ENCODE measurements at regions not wholly inside any gene's neighbourhood (a gene's known extent, or its start where the extent isn't known, plus 50 kb on each side); places are given as distances from the start of the nearest gene placed in this dataset.

GRCh38 chr2:146764301-146764700 lies 1080.5 kb upstream of the ACVR2A start:
- H3K4me1 Mint-ChIP-seq = no peaks in the 10 kb centered on the region
- CTCF ChIA-PET = no interaction called here
- no peak for DNase-seq
- TF ChIP-seq CTCF (IDR thresholded peaks at IDR 0.05) = no peak
- no peak overlapping the region for H3K4me3 Mint-ChIP-seq
- H3K9me3 Mint-ChIP-seq = peaks cover 3% of the 10 kb centered on the region
- ATAC-seq (ENCODE audit: low read depth) = no peak
- intact Hi-C loops (cut with micrococcal nuclease) = no loop called here
- no peaks in the 10 kb centered on the region for H3K36me3 Mint-ChIP-seq (ENCODE audit: low read depth)
- no peak overlapping the region for H3K27ac Mint-ChIP-seq
- POLR2A ChIA-PET = no interaction called here
- H3K27me3 Mint-ChIP-seq = no peaks in the 10 kb centered on the region

DNA sequence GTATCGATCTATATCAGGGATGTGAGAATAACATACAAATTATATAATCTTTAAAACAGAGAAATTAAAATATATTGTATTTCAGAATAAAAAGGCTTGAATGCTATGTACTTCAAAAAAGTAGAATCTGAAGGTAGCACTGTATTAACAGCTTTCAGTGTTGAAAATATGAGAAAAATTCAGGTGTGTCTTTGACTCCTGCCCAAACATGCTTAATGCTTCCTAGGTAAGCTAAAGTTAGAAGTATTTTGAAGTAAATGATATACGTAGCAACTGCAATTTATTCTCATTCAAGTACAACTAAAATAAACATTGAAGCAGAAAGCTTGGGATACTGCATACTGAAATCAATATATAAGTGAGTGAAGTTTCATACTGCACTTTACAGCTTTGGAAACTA lies 1082.0 kb upstream of the ACVR2A start:
- H3K4me3 Mint-ChIP-seq = no peak overlapping the region
- ATAC-seq (ENCODE audit: low read depth) = no peak
- H3K9me3 Mint-ChIP-seq = peaks cover 3% of the 10 kb centered on the region
- ChIA-PET POLR2A (no interaction called here), CTCF (no interaction called here)
- DNase-seq = no peak
- intact Hi-C loops (cut with micrococcal nuclease) = no loop called here
- H3K4me1 Mint-ChIP-seq = no peaks in the 10 kb centered on the region
- no peaks in the 10 kb centered on the region for H3K36me3 Mint-ChIP-seq (ENCODE audit: low read depth)
- TF ChIP-seq CTCF (IDR thresholded peaks at IDR 0.05) = no peak
- no peaks in the 10 kb centered on the region for H3K27me3 Mint-ChIP-seq
- H3K27ac Mint-ChIP-seq = no peak overlapping the region

GRCh38 chr2:146754606-146755005 lies 1090.2 kb upstream of the ACVR2A start:
- ATAC-seq (ENCODE audit: low read depth) (no peak), DNase-seq (no peak)
- Mint-ChIP-seq H3K9me3 (no peaks in the 10 kb centered on the region), H3K27ac (no peak overlapping the region), H3K36me3 (ENCODE audit: low read depth) (no peaks in the 10 kb centered on the region), H3K4me1 (no peaks in the 10 kb centered on the region), H3K27me3 (no peaks in the 10 kb centered on the region), H3K4me3 (no peak overlapping the region)
- TF ChIP-seq CTCF (IDR thresholded peaks at IDR 0.05) = no peak
- intact Hi-C loops (cut with micrococcal nuclease) = no loop called here
- CTCF ChIA-PET = no interaction called here
- POLR2A ChIA-PET = no interaction called here

DNA sequence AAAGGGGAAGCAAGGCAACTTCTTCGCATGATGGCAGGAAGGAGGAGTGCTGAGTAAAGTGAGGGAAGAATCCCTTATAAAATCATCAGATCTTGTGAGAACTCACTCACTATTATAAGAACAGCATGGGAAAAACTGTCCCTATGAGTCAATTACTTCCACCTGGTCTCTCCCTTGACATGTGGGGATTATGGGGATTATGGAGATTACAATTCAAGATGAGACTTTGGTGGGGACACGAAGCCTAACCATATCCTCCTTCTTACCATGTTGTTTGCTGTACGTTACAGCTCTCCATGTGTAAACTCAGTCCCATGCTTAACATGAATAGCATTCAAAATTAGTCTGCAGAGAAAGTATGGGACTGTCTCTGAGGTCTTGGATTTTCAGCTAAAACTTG lies 1096.8 kb upstream of the ACVR2A start:
- Mint-ChIP-seq H3K27me3 (no peaks in the 10 kb centered on the region), H3K36me3 (ENCODE audit: low read depth) (no peaks in the 10 kb centered on the region), H3K4me1 (no peaks in the 10 kb centered on the region), H3K27ac (no peak overlapping the region), H3K9me3 (no peaks in the 10 kb centered on the region), H3K4me3 (no peak overlapping the region)
- ATAC-seq (ENCODE audit: low read depth) = no peak
- CTCF ChIA-PET = no interaction called here
- no peak for DNase-seq
- POLR2A ChIA-PET = no interaction called here
- TF ChIP-seq CTCF (IDR thresholded peaks at IDR 0.05) = no peak
- intact Hi-C loops (cut with micrococcal nuclease) = no loop called here

DNA sequence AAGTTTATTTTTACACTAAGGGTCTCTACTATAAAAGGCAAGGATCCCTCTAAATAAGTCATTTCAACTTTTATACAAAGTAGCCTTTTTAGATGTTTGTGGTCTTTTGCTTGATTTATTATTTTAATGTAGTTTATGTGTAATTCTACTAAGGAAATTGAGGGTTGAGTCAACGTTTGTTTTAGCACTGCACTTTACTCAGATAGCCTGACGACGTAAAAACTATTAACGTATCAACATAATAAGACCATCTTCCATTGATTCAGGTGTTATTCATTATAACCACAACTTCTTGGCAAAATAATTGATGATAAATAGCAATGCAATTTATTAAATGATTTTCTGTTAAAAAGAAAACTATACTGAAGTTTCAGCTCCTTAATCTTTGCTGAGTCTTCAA lies 1103.6 kb upstream of the ACVR2A start:
- POLR2A ChIA-PET = no interaction called here
- intact Hi-C loops (cut with micrococcal nuclease) = no loop called here

More for the DNA sequence above, 1103.6 kb upstream of the ACVR2A start:
- no peak for ATAC-seq (ENCODE audit: low read depth)
- DNase-seq = no peak
- H3K36me3 Mint-ChIP-seq (ENCODE audit: low read depth) = no peaks in the 10 kb centered on the region
- H3K27ac Mint-ChIP-seq = no peak overlapping the region
- H3K4me3 Mint-ChIP-seq = no peak overlapping the region
- no peak for TF ChIP-seq CTCF (IDR thresholded peaks at IDR 0.05)
- H3K9me3 Mint-ChIP-seq = no peaks in the 10 kb centered on the region
- H3K27me3 Mint-ChIP-seq = no peaks in the 10 kb centered on the region
- H3K4me1 Mint-ChIP-seq = no peaks in the 10 kb centered on the region
- CTCF ChIA-PET = no interaction called here
